SHP77 (cell line): ENCODE measurements at regions not wholly inside any gene's neighbourhood (a gene's known extent, or its start where the extent isn't known, plus 50 kb on each side); places are given as distances from the start of the nearest gene placed in this dataset.
"Not testable (repeated sequence)": the region's sequence is repeated elsewhere in the genome, so short reads cannot be mapped to it uniquely, and the experiment has no call there.

ENCODE experiments used
- DNase-seq, 2 experiments: peaks; one replicate each; lab custom pipeline; 2025; lab: John Stamatoyannopoulos, UW

GRCh38 chr16:5761592-5761991, 664.0 kb upstream of the EEF2KMT start:
- no peak for DNase-seq

GRCh38 chr16:5758281-5758680, 660.7 kb upstream of the EEF2KMT start:
- no peak for DNase-seq

GRCh38 chr16:5756969-5757368, 659.4 kb upstream of the EEF2KMT start:
- no peak for DNase-seq

GRCh38 chr16:5753381-5753780, 655.8 kb upstream of the EEF2KMT start:
- no peak for DNase-seq

GRCh38 chr16:5751216-5751615, 653.6 kb upstream of the EEF2KMT start:
- no peak for DNase-seq

- not testable (repeated sequence) for DNase-seq
Observed at GRCh38 chr16:5750439-5750838, 652.8 kb upstream of the EEF2KMT start.

GRCh38 chr16:5738586-5738985, 641.0 kb upstream of the EEF2KMT start:
- DNase-seq: no peak

- DNase-seq: no peak
Observed at GRCh38 chr16:5736209-5736930, 638.8 kb upstream of the EEF2KMT start.

- DNase-seq: no peak
Observed at GRCh38 chr16:5735444-5735843, 637.8 kb upstream of the EEF2KMT start.

GRCh38 chr16:5730783-5731182, 633.2 kb upstream of the EEF2KMT start:
- DNase-seq: no peak

- no peak for DNase-seq
Observed at GRCh38 chr16:5722116-5722619, 624.6 kb upstream of the EEF2KMT start.

- DNase-seq: no peak
Observed at GRCh38 chr16:5715155-5715554, 617.6 kb upstream of the EEF2KMT start.

- DNase-seq: no peak
Observed at GRCh38 chr16:5709889-5710288, 612.3 kb upstream of the EEF2KMT start.

GRCh38 chr16:5706211-5706610, 608.6 kb upstream of the EEF2KMT start:
- no peak for DNase-seq

GRCh38 chr16:5704271-5704670, 606.7 kb upstream of the EEF2KMT start:
- DNase-seq: no peak

- DNase-seq: no peak
Observed at GRCh38 chr16:5693426-5693825, 595.8 kb upstream of the EEF2KMT start.

- DNase-seq: no peak
Observed at GRCh38 chr16:5681966-5682365, 584.4 kb upstream of the EEF2KMT start.

- DNase-seq: no peak
Observed at GRCh38 chr16:5678371-5678770, 580.8 kb upstream of the EEF2KMT start.

GRCh38 chr16:5671421-5671820, 573.8 kb upstream of the EEF2KMT start:
- no peak for DNase-seq

GRCh38 chr16:5670198-5670597, 572.6 kb upstream of the EEF2KMT start:
- no peak for DNase-seq

GRCh38 chr16:5668553-5668952, 571.0 kb upstream of the EEF2KMT start:
- DNase-seq: no peak

- no peak for DNase-seq
Observed at GRCh38 chr16:5665834-5666233, 568.2 kb upstream of the EEF2KMT start.

GRCh38 chr16:5653789-5654188, 556.2 kb upstream of the EEF2KMT start:
- no peak for DNase-seq

- no peak for DNase-seq
Observed at GRCh38 chr16:5653041-5653440, 555.4 kb upstream of the EEF2KMT start.
